HCEC 1CT (cell line): ENCODE measurements at regions not wholly inside any gene's neighbourhood (a gene's known extent, or its start where the extent isn't known, plus 50 kb on each side); places are given as distances from the start of the nearest gene placed in this dataset.

Source experiments
- DNase-seq: peaks from one replicate; pipeline ENCODE4 v3.0.0-alpha.2; 2017

DNA sequence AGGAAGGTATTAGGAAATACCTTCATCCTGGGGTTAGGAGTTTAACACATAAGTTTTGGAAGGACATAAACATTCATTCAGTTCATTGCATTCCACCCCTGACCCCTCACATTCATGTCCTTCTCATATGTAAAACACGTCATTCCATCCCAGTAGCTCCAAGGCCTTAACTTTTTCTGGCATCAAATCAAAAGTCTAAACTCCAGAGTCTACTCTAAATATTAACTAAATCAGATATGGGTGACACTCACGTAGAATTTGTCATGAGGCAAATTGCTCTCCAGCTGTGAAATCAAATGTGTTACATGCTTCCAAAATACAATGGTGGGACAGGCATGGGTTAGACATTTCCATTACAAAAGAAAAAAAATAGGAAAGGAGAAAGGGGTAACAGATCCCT, 298.2 kb upstream of the LRRC7 start:
- DNase-seq: no peak

DNA sequence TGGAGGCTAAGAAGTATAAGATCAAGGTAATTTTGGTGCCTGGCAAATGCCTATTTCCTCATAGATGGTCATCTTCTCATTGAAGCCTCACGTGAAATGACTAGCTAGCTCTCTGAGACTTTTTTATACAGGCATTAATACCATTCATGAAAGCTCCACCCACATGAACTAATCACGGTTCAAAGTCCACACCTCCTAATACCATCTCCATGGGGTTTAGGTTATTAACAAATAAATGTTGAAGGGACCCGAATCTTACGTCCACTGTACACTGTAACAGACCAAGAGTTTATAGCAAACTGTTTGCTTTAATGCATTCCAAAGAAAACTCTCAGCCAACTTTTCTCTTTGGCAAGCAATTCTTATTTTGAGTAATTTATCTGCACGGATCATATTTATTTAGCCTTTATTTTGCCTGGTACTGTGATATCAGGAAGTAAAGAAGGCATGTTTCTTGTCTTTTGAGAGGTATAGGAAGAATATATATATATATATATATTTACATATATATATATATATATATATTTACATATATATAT, 296.1 kb upstream of the LRRC7 start:
- DNase-seq: no peak

DNA sequence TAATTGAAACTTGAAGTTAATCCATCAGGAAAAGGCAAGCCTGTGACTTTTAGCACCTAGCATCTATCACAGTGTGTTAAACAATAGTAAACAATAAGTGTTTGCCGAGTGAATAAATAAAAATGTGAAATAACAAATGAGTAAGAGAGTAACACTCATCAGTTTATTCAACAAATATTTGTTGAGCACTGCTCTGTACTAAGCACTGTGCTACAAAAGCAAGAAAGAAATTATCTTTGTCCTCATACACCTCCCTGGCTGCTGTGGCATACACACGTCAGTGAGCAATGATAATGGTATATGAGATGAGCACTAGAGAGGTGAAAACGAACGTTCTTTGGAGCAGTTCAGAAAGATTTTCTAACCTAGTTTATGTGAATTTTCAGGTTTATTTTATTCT, 295.0 kb upstream of the LRRC7 start:
- no peak for DNase-seq

DNA sequence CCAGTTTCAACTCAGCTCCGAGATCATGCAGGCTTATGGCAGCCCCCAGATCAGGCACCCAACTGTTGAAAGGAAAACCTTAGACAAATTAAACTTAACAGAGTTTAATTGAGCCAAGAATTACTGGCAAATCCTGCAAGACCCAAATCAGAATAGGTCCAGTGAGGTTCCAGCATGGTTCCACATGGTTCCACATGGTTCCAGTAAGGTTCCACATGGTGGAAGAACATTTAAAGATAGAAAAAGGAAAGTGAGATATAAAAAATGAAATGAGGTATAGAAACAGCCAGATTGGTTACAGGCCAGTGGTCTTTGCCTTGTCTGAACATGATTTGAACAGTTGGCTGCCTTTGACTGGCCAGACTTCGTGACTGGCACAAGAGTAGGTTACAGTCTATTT, 288.8 kb upstream of the LRRC7 start:
- DNase-seq: no peak

DNA sequence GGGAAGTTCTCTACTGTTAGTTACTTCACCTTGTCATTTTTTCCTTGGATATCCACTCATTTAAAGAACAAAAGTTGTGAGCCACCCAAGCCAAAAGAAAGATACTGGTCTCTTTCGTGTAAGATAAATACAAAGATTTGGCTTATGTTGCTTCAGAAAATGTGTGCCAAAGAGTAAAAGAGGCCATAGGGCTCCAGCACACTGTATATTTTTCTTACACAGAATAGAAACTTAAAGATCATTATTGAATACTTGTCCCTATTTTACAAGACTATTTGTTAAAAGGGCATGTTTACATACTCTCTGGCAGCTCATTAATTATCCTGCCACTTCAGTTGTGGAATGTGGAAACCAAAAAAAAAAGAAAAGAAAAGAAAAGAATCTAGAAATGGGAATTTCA, 284.2 kb upstream of the LRRC7 start:
- no peak for DNase-seq

DNA sequence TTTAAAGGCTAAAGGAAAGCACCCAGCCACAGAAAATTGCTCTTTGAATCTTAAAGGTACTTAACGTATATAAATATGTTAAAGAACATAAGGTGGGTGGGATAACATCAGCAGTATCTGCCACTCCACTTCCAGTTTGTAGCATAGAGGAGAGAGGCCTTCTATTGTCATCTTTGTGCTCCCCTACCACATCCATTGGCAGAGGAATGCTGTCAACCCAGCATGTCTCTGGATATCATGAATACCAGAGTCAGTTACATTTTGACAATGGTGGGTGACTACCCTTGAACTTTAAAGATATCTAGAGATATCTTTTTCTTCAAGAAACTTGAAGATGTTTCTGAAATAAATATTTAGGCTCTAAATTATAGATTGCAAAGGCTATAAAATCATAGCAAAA, 283.2 kb upstream of the LRRC7 start:
- no peak for DNase-seq

DNA sequence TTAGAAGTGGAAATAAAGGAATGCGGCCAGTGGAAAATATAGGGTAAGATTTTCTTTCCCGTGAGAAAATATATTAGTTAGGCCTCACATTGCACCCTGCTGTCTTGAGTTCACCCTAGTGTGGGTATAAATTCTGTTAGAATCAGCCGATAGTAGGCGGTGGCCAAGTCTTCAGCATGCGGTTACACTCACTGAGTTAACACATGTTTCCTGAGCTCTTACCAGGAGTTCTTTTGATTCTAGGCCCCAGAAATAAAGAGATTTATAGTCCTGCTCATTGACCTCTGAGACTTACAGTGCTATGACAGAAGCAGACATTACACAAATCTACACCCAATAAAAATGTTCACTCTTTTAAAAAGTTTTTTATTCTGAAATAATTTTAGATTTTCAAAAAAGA, 279.3 kb upstream of the LRRC7 start:
- DNase-seq: no peak

DNA sequence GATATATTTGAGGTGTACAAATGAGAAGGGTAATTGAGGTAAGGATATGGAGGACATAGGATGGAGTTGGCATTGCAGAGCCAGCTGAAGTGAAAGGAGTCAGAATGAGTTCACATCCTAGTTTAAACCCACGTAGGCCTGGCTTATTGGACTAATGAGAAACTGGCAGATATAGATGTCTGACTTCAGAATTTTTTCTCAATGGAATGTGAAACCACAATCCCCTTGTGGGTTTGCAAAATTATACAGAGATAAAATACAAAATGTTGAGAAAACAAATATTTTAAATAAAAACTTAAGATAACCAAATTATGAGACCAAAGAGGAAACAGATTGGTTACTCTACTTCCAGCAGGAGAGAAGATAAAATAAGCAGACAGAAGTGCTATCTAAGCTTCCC, 277.4 kb upstream of the LRRC7 start:
- no peak for DNase-seq

DNA sequence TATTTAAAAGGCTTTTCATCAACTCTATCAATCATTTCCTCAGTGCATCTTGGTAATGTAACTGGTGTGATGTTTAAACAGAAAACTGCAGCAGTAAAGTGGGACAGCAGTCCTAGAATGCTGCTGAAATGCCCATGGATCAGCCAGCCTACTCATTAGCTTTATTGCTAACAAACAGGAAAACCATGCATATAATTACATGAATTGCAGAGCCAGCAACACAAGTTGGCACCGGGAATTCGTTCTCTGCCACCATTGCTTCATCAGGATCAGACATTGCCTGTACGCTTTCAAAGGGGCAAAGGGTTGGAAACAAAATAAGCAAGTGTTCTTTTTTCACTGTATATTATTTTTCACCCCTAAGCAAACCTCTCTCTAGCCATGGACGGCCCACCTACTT, 276.2 kb upstream of the LRRC7 start:
- no peak for DNase-seq

DNA sequence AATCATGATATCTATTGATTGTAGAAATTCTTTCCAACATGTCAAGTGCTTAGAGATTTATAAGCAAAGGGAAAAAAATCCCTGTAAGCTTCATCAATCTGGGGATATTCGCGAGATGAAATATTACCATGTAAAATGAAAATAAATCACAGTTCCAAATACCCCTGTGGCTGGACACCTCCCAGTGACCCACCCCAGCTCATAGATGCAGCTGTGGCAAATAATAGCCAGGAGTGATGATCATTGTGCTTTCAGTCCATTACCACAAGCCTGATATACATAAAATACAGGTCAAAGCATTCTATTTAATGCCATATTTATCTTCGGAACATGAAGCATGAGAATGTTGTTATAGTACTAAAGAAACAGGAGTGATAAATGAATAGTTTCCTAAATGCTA, 274.9 kb upstream of the LRRC7 start:
- no peak for DNase-seq

DNA sequence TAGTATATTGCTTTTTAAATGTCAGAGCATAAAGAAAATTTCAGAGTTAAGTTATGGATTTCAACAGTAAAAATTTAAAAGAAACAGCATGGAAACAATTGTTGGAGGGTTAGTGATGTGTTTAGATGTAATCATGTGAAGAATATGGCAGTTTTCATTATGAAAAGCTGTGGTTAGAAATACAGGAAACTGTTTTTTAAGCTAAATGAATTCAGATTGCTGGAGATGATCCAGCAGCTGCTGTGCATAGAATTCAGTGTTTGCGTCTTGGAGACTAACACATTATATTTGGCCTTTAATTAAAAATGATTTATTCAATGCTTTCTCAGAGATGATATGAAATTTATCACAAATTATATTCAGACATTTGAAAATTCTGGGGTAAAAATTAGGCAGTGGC, 273.6 kb upstream of the LRRC7 start:
- DNase-seq: no peak

DNA sequence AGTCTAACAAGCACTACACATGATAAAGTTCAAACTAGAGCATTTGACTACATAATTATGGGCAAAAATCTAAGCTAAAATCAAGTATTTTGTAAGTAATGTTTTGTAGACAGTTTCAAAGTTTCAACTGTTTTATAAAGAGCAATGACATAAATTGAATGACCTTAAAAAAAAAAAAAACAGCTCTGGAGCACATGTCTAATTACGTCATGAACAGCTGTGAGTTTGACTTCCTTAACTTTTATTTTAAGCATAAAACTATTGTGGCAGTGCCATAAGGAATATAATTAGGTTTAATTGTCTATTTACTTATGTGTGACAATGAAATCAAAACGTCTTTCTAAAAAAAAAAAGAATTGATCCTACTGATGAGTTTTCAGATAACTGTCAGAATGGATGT, 272.5 kb upstream of the LRRC7 start:
- DNase-seq: no peak

DNA sequence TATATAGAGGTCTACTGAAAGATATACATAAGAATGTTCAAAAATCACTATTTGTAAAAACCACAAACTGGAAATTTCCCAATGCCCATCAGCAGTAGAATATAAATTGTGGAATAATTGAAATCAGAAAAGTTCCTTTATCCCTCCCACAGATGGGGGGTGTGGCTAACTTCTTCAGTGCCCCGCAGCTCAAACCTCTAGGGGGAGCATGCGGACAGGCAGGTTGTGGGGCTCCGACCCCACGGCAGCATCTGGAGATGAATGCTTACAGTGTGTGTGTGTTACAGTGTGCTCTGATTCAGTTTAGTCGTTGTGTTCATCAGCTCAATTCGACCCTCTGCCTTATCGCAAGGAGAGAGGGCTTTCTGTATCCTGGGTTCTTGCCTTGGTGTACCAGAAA, 262.1 kb upstream of the LRRC7 start:
- DNase-seq: no peak

DNA sequence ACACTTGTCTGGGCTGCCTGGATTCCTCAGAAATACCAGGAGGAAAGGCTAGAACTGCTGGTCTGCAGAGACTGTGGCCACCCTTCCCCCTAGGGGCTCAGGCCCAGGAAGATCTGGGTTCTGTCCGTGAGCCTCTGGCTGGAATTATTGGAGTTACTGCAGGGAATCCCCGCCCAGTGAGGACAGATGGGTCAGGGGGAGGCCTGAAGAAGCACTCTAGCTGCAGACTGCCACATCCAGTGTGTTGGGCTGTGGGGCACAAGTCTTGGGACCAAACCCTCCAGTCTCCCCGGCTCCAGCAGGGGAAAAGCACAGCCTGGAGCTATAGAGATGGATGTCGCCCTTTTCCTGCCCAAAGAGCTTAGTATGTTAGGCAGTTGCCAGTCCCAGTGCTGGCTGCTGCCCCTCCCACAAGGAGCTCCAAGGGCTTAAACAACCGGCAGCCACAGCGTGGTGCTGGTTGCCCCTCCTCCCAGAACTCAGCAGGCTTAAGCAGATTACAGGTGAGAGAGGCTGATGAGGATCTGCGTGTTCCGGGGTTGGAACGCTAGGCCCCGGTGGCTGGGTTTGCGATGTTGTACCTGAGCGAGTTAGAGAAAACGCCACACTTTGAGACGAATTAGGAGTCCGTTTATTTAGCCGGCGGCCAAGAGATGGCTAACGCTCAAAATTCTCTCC, 255.5 kb upstream of the LRRC7 start:
- no peak for DNase-seq

DNA sequence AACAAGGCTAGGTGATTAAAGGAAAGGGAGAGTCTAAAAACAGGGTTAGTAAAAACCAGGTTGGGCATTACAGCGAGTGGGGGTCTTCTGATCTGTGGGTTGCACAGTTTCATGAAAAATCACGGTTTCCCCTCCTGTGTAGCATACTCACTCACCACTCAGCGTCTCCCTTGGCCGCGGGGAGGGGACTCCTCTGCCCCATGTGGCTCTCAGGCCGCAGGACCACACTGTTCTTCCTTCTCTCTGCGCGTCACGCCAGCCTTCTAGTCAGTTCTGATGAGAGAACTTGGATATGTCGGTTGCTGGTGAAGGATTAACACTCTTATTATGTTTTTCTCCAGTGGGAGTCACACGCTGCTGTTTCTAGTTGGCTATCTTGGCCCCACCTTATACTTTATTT, 254.6 kb upstream of the LRRC7 start:
- DNase-seq: no peak

DNA sequence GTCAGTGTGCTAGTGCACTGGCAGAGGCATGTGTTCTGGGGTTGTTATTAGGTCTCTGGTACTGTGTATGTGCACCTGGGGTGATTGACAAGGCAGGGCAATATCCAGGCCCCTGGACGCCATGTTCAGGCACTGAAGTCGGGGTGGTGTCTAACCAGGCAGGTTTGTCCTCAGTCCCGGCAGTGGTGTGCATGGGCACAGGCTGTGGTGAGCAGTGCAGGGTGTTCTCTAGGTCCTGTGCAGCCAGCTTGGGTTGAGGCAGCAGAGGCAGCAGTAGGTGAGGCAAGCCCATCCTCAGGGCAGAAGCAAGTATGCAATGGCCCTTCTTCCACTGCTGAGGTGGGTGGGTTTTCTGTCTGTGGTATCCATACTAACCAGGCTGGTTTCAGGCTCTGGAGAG, 252.3 kb upstream of the LRRC7 start:
- DNase-seq: no peak

DNA sequence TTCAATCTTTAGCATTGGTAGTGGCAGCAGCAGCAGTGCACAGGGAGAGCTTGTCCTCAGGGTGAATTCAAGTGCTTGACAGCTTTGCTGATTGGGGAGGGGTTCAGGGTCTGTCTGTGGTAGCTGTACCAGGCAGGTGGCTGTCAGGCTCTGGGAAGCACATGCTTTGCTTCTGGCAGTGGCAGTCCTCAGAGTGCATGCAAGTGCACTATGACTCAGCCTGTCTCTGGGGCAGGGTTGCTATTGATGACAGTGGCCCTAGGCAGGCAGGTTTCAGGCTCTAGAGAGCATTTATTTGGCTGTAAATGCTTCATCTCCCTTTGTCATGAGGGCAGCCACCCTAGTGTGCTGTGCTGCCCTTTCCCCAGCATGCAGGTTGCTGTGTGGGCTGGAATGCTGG, 251.9 kb upstream of the LRRC7 start:
- DNase-seq: no peak

DNA sequence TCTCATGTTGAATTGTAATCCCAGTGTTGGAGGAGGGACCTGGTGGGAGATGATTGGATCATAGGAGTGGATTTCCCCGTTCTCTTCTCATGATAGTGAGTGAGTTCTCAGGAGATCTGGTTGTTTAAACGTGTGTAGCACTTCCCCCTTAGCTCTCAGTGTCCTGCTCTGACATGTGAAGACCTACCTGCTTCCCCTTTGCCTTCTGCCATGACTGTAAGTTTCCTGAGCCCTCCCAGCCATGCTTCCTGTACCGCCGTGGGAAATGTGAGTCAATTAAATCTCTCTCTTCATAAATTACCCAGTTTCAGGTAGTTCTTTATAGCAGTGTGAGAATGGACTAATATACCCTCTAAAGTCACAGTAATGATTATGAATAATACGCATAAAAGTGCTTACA, 248.4 kb upstream of the LRRC7 start:
- no peak for DNase-seq

DNA sequence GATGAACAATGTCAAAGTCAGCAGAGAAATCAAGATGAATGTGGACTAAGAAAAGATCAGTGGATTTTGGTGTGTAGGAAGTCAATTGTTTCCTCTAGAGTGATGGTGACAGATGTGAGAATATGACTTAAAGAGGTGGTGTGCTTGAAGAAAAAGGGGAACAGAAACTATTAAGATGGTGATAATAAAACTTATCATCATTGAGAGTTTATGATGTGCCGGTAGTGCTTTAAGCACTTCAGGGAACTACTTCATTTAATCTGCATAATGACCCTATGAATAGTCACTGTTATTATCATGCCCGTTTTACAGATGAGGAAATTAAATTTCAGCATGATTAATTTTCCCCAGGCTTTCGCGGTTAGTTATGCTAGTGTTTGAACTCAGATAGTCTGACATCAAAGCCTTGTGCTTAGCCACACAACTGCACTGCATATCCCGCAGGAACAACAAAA, 246.9 kb upstream of the LRRC7 start:
- no peak for DNase-seq

DNA sequence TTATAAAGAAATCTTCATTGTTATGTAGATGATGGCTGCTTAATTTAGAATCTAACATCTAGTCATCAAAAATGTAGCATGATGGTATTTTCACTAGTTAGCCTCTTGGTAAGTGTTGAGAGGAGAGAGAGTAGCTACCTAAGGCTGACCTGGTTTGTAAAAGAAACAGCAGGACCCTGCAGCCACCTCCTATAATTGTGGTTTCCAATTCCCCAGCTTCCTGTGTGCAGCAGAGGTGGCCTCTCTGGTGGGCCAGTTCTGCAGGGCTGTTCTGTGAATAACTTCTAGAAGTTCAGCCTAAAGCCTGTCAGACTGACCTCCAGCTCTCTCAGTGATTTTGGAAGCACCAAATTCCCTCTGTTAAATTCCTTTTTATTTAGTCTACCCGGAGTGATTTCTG, 246.4 kb upstream of the LRRC7 start:
- DNase-seq: no peak

DNA sequence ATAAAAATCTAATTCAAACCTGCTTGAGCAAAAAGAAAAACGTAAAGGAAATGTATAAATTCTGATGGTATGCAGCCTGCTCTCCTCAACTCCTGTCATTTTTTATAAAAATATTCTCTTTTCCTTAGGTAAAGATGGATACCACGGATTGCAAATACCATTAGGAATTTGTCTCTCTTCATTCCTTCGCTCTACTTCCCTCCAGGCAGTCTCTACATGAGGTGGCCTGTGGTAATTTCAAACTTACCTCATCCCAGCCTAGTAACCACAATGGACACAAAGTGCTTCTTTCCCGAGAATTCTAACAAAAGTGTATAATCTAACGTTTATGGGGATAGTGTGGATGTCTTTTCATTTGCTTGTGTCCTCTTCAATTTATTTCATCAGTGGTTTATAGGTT, 239.5 kb upstream of the LRRC7 start:
- DNase-seq: no peak

DNA sequence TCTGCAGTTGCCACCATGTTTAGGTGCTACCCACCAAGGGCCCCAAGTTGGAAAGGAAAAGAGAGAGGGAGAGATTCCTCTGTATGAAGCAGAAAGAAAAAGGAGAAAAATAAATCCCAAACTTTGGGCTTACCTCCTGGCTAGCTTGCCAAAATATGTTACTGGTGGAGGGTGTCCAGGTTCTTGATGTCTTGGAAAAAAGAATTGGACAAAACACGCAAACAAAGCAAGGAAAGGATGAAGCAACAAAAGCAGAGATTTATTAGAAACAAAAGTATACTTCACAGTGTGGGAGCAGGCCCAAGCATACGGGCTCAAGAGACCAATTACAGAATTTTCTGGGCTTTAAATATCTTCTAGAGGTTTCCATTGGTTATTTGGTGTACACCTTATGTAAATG, 204.5 kb upstream of the LRRC7 start:
- DNase-seq: no peak

DNA sequence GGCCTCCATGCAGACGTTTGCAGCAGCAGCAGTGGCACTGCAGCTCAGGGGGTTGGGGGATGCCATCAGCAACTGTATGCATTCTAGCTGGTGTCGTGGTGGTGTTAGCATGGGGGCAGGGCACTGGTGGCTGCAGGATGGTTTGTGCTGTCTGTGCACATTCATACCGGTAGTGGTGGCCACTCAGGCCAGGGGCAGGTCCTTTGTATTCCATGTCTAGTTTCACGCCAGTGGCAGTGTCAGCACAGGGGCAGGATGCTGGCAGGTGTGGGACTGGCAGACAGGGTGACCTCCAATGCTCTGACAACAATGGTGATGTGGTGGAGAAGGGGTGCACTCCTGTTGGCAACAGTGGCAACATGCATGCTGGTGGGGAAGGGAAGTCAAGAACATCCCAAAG, 194.2 kb upstream of the LRRC7 start:
- no peak for DNase-seq

DNA sequence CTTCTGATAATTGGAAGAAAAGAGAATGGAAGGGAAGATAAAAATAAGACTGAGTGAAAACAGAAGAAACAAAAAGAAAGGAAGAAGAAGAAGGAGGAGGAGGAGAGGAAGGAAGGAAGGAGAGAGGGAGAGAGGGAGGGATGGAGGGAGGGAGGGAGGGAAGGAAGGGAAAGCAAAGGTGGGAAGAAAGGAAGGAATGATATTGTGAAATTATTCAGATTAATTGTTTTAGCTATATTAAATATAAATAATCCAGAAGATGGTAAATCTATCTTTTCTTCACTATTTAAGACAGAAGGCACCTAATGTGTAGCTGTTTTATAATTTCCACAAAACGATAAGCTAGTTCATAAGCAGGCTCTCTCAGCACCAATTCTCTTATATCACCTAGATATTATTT, 191.3 kb upstream of the LRRC7 start:
- DNase-seq: no peak

DNA sequence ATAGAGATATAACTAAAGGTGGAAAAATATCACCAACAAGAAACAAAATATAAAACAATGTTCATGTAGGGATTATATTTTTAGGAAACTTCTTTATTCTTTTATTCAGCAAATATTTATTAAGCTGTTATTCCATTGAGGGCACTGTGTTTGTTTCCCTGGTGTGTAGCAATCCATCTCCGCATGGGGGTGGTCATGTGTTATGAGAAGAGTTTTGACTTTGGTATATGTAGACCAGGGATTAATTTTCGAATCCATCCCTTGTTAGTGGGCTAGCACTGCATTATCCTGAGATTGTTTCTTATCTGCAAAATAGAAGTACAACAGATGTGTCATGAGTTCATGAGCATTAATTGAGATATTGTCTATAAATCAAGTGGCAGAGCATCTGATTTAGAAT, 190.2 kb upstream of the LRRC7 start:
- DNase-seq: no peak

DNA sequence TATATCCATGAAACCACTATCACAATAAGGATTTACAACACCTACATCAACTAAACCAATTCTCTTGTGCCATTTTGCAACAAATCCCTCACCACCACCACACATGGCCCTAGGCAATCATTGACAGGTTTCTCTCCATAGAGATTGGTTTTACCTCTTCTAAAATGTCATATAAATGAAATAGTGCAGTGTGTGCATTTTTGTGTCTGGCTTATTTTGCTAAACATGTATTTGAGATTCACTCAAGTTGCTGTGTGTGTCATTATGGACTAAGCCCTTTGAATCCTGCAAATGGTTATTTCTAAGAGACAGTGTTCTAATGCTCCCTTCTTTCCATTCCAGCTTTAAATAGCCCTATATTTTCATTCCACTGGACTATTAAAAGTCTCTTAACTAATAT, 179.7 kb upstream of the LRRC7 start:
- no peak for DNase-seq
